Parathyroid adenoma (tissue), 2 donors: ENCODE measurements at regions not wholly inside any gene's neighbourhood (a gene's known extent, or its start where the extent isn't known, plus 50 kb on each side); places are given as distances from the start of the nearest gene placed in this dataset.

Experiments used
- H2AFZ ChIP-seq: fragments of 300-600 bp; sonication (generic); one replicate; pipeline ENCODE4 v1.7.0; 2017; ENCODE audit warnings: antibody characterized with exemption, mild to moderate bottlenecking
- H3K27ac ChIP-seq: fragments of 300-600 bp; sonication (generic); one replicate; pipeline ENCODE4 v1.7.0; 2017
- H3K27me3 ChIP-seq: fragments of 300-600 bp; sonication (generic); one replicate; pipeline ENCODE4 v1.7.0; 2017; ENCODE audit warnings: low read length; ENCODE audit not compliant: control insufficient read depth, insufficient read depth
- H3K36me3 ChIP-seq: fragments of 300-600 bp; sonication (generic); one replicate; pipeline ENCODE4 v1.7.0; 2017; ENCODE audit warnings: low read length; ENCODE audit not compliant: control insufficient read depth, insufficient read depth
- H3K4me1 ChIP-seq: fragments of 300-600 bp; sonication (generic); one replicate; pipeline ENCODE4 v1.7.0; 2017; ENCODE audit warnings: control low read depth
- H3K4me2 ChIP-seq: fragments of 300-600 bp; sonication (generic); one replicate; pipeline ENCODE4 v1.7.0; 2017; ENCODE audit warnings: low read length
- H3K4me3 ChIP-seq: fragments of 300-600 bp; sonication (generic); one replicate; pipeline ENCODE4 v1.7.0; 2017; ENCODE audit warnings: low read depth, low read length
- H3K79me2 ChIP-seq: fragments of 300-600 bp; sonication (generic); one replicate; pipeline ENCODE4 v1.7.0; 2017; ENCODE audit warnings: control low read depth
- H3K9ac ChIP-seq: fragments of 300-600 bp; sonication (generic); one replicate; pipeline ENCODE4 v1.7.0; 2017; ENCODE audit warnings: mild to moderate bottlenecking
- H3K9me3 ChIP-seq: fragments of 300-600 bp; sonication (generic); one replicate; pipeline ENCODE4 v1.7.0; 2017; ENCODE audit warnings: low read length; ENCODE audit not compliant: control insufficient read depth
- TF ChIP-seq, protein P1 (sequence below): fragments of 300-600 bp; sonication (generic); IDR thresholded peaks from one replicate; pipeline ENCODE4 v1.7.0; 2017; ENCODE audit warnings: antibody characterized with exemption, mild to moderate bottlenecking
- donor health status: primary hyperparathyroidism.

DNA sequence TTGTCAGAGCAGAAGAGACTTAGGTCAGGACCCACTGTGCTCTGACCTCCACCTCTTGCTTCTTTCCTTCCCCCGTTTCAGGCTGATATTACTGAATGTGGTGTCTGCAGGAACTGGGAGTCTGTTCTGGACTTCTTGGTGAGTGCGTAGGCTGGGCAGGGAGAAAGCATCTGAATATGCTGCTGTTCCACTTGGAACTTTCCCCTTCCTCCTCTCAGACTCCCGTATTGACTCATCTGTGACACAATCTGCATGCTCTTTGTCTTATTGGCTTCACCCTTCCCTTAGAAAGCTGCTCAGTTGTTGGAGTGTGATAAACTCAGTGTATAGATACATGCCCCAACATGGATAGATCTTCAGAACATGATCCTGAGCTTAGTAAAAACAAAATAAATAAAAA, 137.6 kb upstream of the HABP2 start:
- Histone ChIP-seq H3K27me3 (no peaks in the 10 kb centered on the region), H3K9ac (no peak overlapping the region), H2AFZ (no peak overlapping the region), H3K79me2 (no peaks in the 10 kb centered on the region), H3K9me3 (no peaks in the 10 kb centered on the region), H3K27ac (no peak overlapping the region), H3K4me2 (no peak overlapping the region), H3K4me3 (no peak overlapping the region), H3K36me3 (no peaks in the 10 kb centered on the region), H3K4me1 (no peaks in the 10 kb centered on the region)
- TF ChIP-seq, protein P1, sequence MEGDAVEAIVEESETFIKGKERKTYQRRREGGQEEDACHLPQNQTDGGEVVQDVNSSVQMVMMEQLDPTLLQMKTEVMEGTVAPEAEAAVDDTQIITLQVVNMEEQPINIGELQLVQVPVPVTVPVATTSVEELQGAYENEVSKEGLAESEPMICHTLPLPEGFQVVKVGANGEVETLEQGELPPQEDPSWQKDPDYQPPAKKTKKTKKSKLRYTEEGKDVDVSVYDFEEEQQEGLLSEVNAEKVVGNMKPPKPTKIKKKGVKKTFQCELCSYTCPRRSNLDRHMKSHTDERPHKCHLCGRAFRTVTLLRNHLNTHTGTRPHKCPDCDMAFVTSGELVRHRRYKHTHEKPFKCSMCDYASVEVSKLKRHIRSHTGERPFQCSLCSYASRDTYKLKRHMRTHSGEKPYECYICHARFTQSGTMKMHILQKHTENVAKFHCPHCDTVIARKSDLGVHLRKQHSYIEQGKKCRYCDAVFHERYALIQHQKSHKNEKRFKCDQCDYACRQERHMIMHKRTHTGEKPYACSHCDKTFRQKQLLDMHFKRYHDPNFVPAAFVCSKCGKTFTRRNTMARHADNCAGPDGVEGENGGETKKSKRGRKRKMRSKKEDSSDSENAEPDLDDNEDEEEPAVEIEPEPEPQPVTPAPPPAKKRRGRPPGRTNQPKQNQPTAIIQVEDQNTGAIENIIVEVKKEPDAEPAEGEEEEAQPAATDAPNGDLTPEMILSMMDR = no peak

DNA sequence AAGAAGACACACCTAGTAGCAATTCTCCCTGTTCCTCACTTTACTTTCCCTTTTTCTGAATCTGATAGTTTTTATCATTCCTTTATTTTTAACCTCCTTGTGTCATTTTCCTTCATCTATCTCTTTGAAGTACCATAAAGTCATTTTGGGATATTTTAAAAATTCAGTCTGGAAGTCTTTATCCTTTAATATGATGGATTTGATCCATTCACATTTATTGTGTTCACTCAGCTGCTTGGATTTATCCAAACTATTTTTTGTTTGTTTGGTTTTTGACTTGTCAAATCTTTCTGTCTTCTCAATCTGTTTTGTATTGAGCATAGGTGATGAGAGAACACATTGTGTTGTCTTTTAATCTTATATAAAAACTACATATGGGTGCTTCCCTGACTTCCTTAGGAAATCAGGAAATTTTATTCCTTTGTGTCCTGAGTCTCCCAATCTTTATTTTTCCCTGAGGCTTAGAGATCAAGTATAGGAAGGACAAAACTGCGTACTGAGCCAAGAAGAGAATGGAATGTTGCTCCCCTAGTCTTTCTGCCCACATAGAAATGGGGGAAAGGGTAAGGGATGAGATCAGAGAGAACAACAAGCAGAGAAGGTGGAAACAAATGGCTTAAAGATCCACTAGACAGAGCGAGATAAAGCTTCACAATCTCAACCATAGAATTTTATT, 132.7 kb upstream of the HABP2 start:
- Histone ChIP-seq H3K4me1 (no peaks in the 10 kb centered on the region), H3K9ac (no peak overlapping the region), H3K36me3 (no peaks in the 10 kb centered on the region), H3K4me3 (no peak overlapping the region), H3K9me3 (peaks cover 3% of the 10 kb centered on the region), H3K27ac (no peak overlapping the region), H3K4me2 (no peak overlapping the region), H3K79me2 (no peaks in the 10 kb centered on the region), H2AFZ (no peak overlapping the region), H3K27me3 (no peaks in the 10 kb centered on the region)
- TF ChIP-seq, protein P1 = no peak

DNA sequence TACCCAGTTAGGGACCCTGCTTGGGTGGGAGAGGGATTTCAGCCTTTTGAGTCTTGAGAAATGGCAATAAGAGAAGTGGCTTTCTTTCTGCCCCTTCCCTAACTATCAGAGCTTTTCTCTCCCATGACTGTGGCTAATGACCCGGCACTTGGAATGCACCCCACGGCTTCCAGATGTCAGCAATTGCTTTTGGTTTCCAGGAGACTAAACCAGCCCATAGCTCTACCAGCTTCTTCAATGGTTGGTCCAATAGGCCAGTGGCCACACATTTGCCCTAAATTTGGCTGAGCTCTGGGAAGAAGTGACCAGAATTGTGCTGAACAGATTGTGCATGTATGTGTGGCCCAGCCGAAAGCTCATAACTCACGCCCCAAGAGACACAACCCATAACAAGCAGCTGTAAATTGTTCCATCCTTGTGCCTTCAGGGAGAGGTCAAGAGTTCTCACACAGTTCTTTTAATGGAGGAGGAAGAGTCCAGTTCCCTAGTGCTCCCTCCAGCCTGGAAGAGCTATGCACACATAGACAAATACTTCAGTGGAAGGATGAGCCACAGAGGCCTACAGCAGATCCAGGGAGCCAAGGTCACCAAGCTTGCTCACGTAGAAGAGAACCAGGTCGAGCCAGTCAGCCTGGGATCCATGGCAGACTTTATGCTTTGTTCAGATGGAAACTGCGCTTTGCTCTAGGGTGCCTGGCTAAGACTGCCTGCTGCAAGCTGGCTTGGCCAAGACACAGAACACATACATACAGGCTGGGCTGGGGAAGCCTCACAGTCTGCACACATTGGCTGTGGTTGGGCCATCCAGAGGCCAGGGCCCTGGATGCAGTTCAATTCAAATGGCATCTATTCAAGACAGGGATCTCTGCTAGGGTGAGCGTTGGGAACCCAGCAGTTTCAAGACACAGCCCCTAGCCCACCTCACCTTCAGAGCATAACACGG, 131.8 kb upstream of the HABP2 start:
- TF ChIP-seq, protein P1 = no peak
- no peaks in the 10 kb centered on the region for H3K27me3 ChIP-seq

DNA sequence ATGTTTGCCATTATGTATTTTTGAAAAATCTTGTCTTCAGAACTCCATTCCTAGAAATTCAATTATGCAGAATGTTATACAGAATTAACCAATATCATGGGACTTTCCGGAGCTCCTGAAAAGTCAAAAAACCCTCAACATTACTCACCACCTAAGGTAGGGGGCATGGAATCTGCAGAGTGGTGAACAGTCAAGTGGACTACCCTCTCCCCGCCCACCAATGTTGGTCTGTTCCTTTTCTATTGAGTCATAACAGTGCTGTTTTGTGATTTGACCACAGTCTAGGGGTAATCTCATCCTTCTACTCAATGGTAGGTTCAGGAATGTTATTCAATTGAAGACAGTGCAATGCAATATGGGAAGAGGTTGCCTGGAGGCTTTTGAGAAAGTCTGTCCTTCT, 130.5 kb upstream of the HABP2 start:
- TF ChIP-seq, protein P1 = no peak
- Histone ChIP-seq H3K9me3 (peaks cover 3% of the 10 kb centered on the region), H3K9ac (no peak overlapping the region), H3K79me2 (no peaks in the 10 kb centered on the region), H3K4me3 (no peak overlapping the region), H3K27ac (no peak overlapping the region), H3K36me3 (no peaks in the 10 kb centered on the region), H3K27me3 (no peaks in the 10 kb centered on the region), H2AFZ (no peak overlapping the region), H3K4me2 (no peak overlapping the region), H3K4me1 (no peaks in the 10 kb centered on the region)

More for the DNA sequence above, 131.8 kb upstream of the HABP2 start:
- no peak overlapping the region for H3K4me3 ChIP-seq
- no peak overlapping the region for H3K9ac ChIP-seq
- H3K27ac ChIP-seq = no peak overlapping the region
- H3K4me1 ChIP-seq = no peaks in the 10 kb centered on the region
- H3K4me2 ChIP-seq = no peak overlapping the region
- peaks cover 3% of the 10 kb centered on the region for H3K9me3 ChIP-seq
- no peak overlapping the region for H2AFZ ChIP-seq
- H3K36me3 ChIP-seq = no peaks in the 10 kb centered on the region
- H3K79me2 ChIP-seq = no peaks in the 10 kb centered on the region
